HG03442 (cell line): ENCODE measurements at regions not wholly inside any gene's neighbourhood (a gene's known extent, or its start where the extent isn't known, plus 50 kb on each side); places are given as distances from the start of the nearest gene placed in this dataset.
"Not testable (repeated sequence)": the region's sequence is repeated elsewhere in the genome, so short reads cannot be mapped to it uniquely, and the experiment has no call there.

ENCODE experiments used
- ATAC-seq: cut with Tn5 transposase; IDR thresholded peaks from one replicate; pipeline ENCODE4 v1.9.1; 2021; ENCODE audit warnings: mild to moderate bottlenecking, moderate library complexity; ENCODE audit not compliant: unreplicated experiment

- no peak for ATAC-seq
Observed at GRCh38 chr7:81297317-81297716, 378.5 kb upstream of the SEMA3C start.

GRCh38 chr7:81296726-81297125 is 377.9 kb upstream of the SEMA3C start:
- no peak for ATAC-seq

- no peak for ATAC-seq
Observed at GRCh38 chr7:81294897-81295515, 376.2 kb upstream of the SEMA3C start.

DNA sequence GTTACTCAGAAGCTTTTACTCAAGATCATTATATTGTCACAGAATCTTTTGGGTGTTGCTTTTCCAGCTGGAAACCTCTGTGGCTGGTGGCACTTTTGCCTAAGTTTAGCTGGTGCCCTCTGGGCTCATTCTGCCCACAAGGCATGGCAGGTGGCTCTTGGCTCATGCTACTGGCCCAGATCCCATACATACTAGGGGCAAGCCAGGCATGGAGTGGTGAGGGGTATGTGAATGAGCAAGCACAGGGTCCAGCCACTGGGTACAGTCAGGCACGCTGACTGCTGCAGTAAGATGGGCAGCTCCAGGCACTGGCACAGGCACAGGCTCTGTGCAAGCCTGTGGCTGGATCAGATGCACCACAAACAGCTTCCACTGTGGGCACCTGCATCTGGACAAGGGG is 375.0 kb upstream of the SEMA3C start:
- ATAC-seq: no peak

DNA sequence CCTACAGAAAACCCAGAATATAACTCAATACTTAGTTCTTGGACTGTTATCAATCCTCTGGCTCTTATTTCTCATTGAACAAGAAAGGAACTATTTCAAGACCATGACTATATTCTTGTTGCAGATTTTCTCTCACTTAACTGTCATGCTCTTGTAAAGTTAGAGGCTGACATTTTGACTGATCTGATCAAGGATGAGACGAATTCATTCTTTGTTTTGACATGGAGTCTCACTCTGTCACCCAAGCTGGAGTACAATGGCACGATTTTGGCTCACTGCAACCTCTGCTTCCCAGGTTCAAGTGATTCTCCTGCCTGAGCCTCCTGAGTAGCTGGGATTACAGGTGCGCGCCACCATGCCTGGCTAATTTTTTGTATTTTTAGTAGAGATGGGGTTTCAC is 367.9 kb upstream of the SEMA3C start:
- not testable (repeated sequence) for ATAC-seq

- ATAC-seq: no peak
Observed at GRCh38 chr7:81285142-81285871, 366.5 kb upstream of the SEMA3C start.

DNA sequence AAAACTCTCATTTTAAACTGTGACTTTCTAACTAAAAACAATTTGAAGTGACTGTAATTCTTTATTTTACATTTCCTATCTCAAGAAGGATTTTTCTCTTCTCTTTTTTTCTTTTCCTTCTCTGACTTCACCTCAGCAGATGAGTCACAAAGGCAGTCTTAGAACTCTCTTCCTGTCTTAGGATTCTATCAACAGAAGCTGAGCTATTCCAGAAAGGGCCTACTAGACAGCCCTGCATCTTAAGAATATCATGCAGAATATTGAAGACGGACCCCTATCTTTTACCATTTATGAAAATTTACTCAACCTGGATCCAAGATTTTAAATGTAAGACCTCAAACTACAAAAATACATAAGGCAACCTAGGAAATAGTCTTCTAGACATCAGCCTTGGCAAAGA is 365.7 kb upstream of the SEMA3C start:
- ATAC-seq: no peak

DNA sequence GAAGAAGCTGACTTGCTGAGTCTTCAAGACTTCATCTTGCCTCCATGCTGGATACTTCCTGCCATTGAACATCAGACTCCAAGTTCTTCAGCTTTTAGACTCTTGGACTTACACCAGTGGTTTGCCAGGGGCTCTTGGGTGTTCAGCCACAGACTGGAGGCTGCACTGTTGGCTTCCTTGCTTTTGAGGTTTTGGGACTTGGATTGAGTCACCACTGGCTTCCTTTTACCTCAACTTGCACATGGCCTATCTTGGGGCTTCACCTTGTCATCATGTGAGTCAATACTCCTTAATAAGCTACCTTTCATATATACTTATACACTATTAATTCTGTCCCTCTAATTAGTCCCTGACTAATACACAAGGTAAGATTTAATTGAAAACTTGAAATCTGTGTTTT is 361.7 kb upstream of the SEMA3C start:
- no peak for ATAC-seq

DNA sequence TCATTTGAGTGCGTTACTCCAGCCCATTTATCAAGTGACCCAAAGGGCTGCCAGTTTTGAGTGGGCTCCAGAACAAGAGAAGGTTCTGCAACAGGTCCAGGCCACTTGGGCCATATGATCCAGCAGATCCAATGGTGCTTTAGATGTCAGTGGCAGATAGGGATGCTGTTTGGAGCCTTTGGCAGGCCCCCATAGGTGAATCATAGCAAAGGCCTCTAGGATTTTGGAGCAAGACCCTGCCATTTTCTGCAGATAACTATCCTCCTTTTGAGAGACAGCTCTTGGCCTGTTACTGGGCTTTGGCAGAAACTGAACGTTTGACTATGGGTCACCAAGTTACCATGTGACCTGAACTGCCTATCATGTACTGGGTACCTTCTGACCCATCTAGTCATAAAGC is 358.8 kb upstream of the SEMA3C start:
- ATAC-seq: no peak

DNA sequence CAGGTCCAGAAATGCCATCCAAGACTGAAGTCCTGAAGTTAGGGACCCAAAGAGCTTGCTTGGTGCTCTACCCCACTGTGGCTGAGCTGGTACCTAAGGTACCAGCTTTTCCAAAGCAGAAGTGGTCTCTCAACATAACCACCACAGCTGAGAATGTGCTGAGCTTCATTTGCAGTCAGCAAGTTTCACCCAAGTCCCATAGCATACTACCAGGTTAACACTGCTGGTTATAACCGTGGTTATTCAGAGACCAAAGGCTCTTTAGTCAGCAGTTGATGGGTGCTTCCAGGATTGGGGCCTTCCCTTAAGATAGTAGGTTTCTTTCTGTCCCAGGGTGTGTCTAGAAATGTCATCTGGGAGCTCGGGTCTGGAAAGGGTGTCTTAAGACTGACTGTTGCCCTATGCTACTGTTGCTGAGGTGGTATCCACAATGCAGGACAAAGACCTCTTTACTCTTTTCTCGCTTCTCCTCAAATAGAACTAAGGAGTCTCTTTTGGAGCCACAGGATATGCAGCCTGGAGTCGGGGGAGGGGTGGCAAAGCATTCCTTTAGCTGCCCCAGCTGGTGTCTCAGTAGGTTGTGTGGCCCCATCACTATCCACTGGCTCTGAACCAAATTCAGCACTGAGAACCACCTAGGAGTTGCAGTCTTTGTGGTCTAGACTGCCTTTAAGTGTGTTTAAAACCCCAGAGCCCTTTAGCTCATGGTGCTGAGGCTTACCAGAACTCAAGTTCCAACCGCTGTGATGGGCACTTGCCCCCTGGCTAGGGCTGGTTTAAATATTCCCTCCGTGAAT is 354.9 kb upstream of the SEMA3C start:
- no peak for ATAC-seq

- no peak for ATAC-seq
Observed at GRCh38 chr7:81272176-81272575, 353.3 kb upstream of the SEMA3C start.

- no peak for ATAC-seq
Observed at GRCh38 chr7:81268551-81268950, 349.7 kb upstream of the SEMA3C start.

DNA sequence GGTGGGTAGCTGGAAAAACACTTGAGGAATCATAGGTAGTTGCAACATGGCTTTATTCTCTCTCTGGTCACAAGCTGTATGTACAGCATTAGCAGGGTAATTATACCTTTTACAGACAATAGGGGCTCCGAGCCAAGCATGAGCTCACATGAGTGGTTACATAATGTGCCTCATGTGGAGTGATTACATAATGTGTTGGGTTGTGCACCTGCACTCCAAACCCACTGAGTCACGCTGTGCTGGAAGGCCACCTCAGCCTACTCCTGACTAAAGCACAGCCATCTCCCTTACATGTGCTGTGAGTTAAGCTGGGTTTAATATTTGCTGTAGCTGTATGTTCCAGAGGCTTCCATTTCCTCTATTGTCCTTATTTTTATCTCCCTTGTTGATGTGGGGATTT is 348.7 kb upstream of the SEMA3C start:
- no peak for ATAC-seq

DNA sequence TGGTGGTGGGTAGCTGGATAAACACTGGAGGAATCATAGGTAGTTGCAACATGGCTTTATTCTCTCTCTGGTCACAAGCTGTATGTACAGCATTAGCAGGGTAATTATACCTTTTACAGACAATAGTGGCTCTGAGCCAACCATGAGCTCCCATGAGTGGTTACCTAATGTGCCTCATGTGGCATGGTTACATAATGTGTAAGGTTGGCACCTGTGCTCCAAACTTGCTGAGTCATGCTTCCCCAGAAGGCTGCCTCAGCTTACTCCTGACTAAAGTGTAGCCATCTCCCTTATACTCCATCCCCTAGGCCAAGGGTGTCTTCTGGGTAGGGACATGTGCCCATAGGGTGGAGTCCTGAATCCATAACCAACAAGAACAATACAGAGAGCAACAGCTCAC is 345.3 kb upstream of the SEMA3C start:
- ATAC-seq: no peak

GRCh38 chr7:81260152-81260551 is 341.3 kb upstream of the SEMA3C start:
- ATAC-seq: no peak

DNA sequence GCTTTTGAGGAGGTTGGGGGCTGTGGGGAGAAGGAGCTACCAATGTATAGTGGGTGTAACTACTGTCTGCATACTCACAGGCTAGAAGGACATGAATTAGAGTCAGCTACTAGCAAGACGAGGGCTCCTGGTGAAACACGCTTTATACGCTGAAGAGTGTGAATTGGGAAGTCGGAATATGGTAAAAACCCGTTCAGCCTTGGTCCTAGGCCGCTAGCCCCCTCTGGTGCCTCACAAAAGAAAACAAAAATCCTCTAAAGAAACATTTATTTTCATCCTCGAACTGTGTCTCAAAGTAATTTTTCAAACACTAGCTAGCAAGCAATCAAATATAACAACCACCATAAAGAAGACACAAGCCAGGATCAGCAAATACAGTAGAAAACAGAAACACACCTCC is 338.1 kb upstream of the SEMA3C start:
- no peak for ATAC-seq

DNA sequence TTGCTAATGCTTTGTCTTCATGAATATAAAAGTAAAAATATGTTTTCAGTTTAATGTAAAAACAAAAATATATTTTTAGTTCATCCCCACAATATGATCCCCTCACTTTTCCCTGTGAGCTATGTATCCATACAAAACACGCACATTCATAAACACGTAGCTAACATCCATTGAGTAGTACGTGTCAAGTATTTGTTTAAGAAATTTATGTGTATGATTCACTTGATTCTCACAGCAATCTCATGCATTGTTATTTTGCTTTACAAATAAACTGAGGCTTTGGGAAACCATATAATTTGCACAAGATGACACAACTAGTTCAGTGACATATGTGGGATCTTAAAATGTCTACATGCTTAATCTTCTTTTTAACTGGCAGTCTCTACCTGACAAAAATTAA is 329.6 kb upstream of the SEMA3C start:
- no peak for ATAC-seq

GRCh38 chr7:81247364-81247763 is 328.5 kb upstream of the SEMA3C start:
- ATAC-seq: not testable (repeated sequence)

DNA sequence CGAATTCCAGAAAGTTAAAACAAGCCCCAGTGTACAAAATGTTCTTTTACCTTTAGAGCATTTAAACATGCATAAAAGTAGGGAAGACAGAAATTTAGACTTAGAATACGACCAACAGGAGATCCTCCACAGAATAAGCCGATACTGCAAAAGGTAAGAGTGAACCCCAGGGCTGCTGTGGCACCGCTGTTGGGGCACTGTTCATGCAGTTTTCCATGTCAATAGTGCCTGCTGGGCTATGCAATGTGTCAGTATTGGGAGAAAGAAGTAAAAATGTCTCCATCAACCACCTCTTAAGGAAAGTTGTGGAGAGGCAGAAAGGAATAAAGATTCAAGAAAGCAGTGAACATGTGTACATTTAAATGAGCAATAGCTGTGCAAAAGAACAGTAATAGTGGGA is 326.5 kb upstream of the SEMA3C start:
- no peak for ATAC-seq

GRCh38 chr7:81244224-81244623 is 325.4 kb upstream of the SEMA3C start:
- ATAC-seq: no peak

- no peak for ATAC-seq
Observed at GRCh38 chr7:81236560-81236959, 317.7 kb upstream of the SEMA3C start.

DNA sequence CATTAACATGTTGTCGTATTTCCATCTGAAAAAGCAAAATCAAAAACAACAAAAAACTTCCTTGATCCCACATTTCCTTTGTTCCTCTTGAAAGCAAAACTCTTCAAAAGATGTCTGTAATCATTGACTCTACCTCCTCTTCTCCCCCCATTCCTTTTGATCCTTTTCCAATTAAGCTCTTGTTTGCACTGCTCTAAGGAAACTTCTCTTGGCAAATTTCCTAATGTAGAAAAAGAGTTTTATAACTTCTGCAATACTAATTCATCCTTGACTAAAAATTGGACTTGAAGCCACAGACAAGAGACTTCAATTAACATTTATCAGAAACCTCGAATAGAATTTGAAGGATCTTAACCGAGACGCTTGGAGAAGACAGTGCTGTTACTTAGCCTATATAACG is 317.1 kb upstream of the SEMA3C start:
- ATAC-seq: no peak
